ENCODE measurements at regions not wholly inside any gene's neighbourhood (a gene's known extent, or its start where the extent isn't known, plus 50 kb on each side); places are given as distances from the start of the nearest gene placed in this dataset.

GRCh38 chr12:24586293-24586692, 362.6 kb downstream of the BCAT1 start:
- TF ChIP-seq CTCF (IDR thresholded peaks at IDR 0.05): no peak
- TF ChIP-seq POLR2A (IDR thresholded peaks at IDR 0.05): no peak
